ENCODE measurements at regions not wholly inside any gene's neighbourhood (a gene's known extent, or its start where the extent isn't known, plus 50 kb on each side); places are given as distances from the start of the nearest gene placed in this dataset.

- TF ChIP-seq CTCF (IDR thresholded peaks at IDR 0.05; ENCODE audit: low read depth, low read length) (no peak), EZH2phosphoT487 (IDR thresholded peaks at IDR 0.05; ENCODE audit: low read depth) (no peak)
These were observed 412.4 kb downstream of the BUD13 start for GRCh38 chr11:116360221-116360941.

Measured in OCI-LY3 (cell line).